NCI-H1105 (cell line): ENCODE measurements at regions not wholly inside any gene's neighbourhood (a gene's known extent, or its start where the extent isn't known, plus 50 kb on each side); places are given as distances from the start of the nearest gene placed in this dataset.
"Not testable (repeated sequence)": the region's sequence is repeated elsewhere in the genome, so short reads cannot be mapped to it uniquely, and the experiment has no call there.

Experiments
- DNase-seq: peaks from one replicate; lab custom pipeline; 2025; lab: John Stamatoyannopoulos, UW

- DNase-seq = no peak
Measured at GRCh38 chr1:208465786-208466590, 221.8 kb upstream of the PLXNA2 start.

GRCh38 chr1:208467151-208467780 lies 223.1 kb upstream of the PLXNA2 start:
- no peak for DNase-seq

GRCh38 chr1:208475449-208475848 lies 231.3 kb upstream of the PLXNA2 start:
- DNase-seq = no peak

- DNase-seq = peak; percentile 18
Measured at GRCh38 chr1:208475951-208476845, 232.0 kb upstream of the PLXNA2 start.

GRCh38 chr1:208476846-208477170 lies 232.6 kb upstream of the PLXNA2 start:
- peak; percentile 55 for DNase-seq

GRCh38 chr1:208479435-208479834 lies 235.3 kb upstream of the PLXNA2 start:
- no peak for DNase-seq

GRCh38 chr1:208485512-208485911 lies 241.3 kb upstream of the PLXNA2 start:
- no peak for DNase-seq

- no peak for DNase-seq
Measured at GRCh38 chr1:208486677-208487076, 242.5 kb upstream of the PLXNA2 start.

- not testable (repeated sequence) for DNase-seq
Measured at GRCh38 chr1:208488432-208488831, 244.2 kb upstream of the PLXNA2 start.

- DNase-seq = no peak
Measured at GRCh38 chr1:208496467-208497371, 252.5 kb upstream of the PLXNA2 start.

GRCh38 chr1:208497866-208498541 lies 253.8 kb upstream of the PLXNA2 start:
- no peak for DNase-seq

GRCh38 chr1:208499026-208499425 lies 254.8 kb upstream of the PLXNA2 start:
- no peak for DNase-seq

- no peak for DNase-seq
Measured at GRCh38 chr1:208499601-208500000, 255.4 kb upstream of the PLXNA2 start.

- DNase-seq = no peak
Measured at GRCh38 chr1:208500375-208500774, 256.2 kb upstream of the PLXNA2 start.

GRCh38 chr1:208501542-208501941 lies 257.4 kb upstream of the PLXNA2 start:
- no peak for DNase-seq

GRCh38 chr1:208503787-208504186 lies 259.6 kb upstream of the PLXNA2 start:
- no peak for DNase-seq

GRCh38 chr1:208506812-208507211 lies 262.6 kb upstream of the PLXNA2 start:
- no peak for DNase-seq

- DNase-seq = no peak
Measured at GRCh38 chr1:208509072-208509471, 264.9 kb upstream of the PLXNA2 start.

- no peak for DNase-seq
Measured at GRCh38 chr1:208510192-208510952, 266.2 kb upstream of the PLXNA2 start.

GRCh38 chr1:208511242-208511860 lies 267.2 kb upstream of the PLXNA2 start:
- no peak for DNase-seq
